ENCODE measurements at regions not wholly inside any gene's neighbourhood (a gene's known extent, or its start where the extent isn't known, plus 50 kb on each side); places are given as distances from the start of the nearest gene placed in this dataset.
"Not testable (repeated sequence)": the region's sequence is repeated elsewhere in the genome, so short reads cannot be mapped to it uniquely, and the experiment has no call there.

GRCh38 chr14:87253791-87254190, 739.2 kb downstream of the GALC start:
- H3K36me3 ChIP-seq; DNase-seq (ENCODE audit: low read depth in 1 of 2, low spot score in 2 of 2); H3K9me3 ChIP-seq (replicated peaks); H3K4me1 ChIP-seq (replicated peaks); H3K27ac ChIP-seq; H3K27me3 ChIP-seq (replicated peaks); H3K4me3 ChIP-seq: not testable (repeated sequence)

DNA sequence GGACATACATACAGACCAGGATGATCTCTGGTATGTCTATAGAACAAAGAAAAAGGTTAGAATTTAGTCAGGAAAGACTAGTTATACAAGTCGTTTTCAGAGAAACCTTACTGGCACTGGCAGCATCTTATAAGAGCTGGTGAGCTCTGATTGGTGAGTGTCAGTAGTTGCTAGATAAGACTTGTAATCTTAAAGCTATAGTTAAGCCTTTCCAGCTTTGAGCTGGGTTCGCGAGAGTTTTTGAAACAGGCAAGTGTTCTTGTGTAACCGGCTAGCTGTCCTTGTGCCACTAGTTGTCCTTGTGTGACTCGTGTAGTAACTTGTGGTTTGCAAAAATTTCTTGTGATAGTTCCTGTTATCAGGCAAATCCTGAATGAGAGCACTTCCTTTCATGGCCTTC, 740.9 kb downstream of the GALC start:
- Histone ChIP-seq H3K27ac (no peak overlapping the region), H3K9me3 (replicated peaks) (no peaks in the 10 kb centered on the region), H3K4me3 (no peak overlapping the region), H3K36me3 (no peaks in the 10 kb centered on the region), H3K4me1 (replicated peaks) (no peaks in the 10 kb centered on the region), H3K27me3 (replicated peaks) (no peaks in the 10 kb centered on the region)
- no peak for DNase-seq (ENCODE audit: low read depth in 1 of 2, low spot score in 2 of 2)

DNA sequence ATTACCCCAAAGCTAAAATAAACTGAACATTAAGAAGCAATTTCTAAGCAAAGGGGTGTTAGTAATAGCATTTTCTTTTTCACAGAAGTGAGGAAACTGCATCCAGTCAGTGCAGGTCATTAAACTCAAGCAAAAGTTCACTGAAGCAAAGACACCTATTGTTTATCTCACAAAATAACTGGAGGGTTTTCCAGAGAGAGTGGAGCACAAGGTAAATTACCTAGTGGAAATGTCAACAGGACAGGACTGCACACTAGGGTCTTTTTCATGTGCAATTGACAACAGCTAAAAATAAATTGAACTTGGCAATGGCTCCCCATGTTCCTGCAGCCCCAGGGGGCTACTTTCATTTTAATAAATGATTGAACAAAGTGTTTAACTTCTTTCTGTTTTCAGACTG, 742.0 kb downstream of the GALC start:
- Histone ChIP-seq H3K4me3 (no peak overlapping the region), H3K27ac (no peak overlapping the region), H3K27me3 (replicated peaks) (no peaks in the 10 kb centered on the region), H3K36me3 (no peaks in the 10 kb centered on the region), H3K4me1 (replicated peaks) (no peaks in the 10 kb centered on the region), H3K9me3 (replicated peaks) (no peaks in the 10 kb centered on the region)
- DNase-seq (ENCODE audit: low read depth in 1 of 2, low spot score in 2 of 2) = no peak

GRCh38 chr14:87241018-87241768, 751.8 kb downstream of the GALC start:
- Histone ChIP-seq H3K4me1 (replicated peaks) (no peaks in the 10 kb centered on the region), H3K4me3 (no peak overlapping the region), H3K9me3 (replicated peaks) (no peaks in the 10 kb centered on the region), H3K36me3 (no peaks in the 10 kb centered on the region), H3K27ac (no peak overlapping the region), H3K27me3 (replicated peaks) (no peaks in the 10 kb centered on the region)
- DNase-seq (ENCODE audit: low read depth in 1 of 2, low spot score in 2 of 2) = no peak

- not testable (repeated sequence) for H3K9me3 ChIP-seq (replicated peaks); DNase-seq (ENCODE audit: low read depth in 1 of 2, low spot score in 2 of 2); H3K4me1 ChIP-seq (replicated peaks); H3K27ac ChIP-seq; H3K36me3 ChIP-seq; H3K27me3 ChIP-seq (replicated peaks); H3K4me3 ChIP-seq
Measured at GRCh38 chr14:87240319-87240718, 752.7 kb downstream of the GALC start.

DNA sequence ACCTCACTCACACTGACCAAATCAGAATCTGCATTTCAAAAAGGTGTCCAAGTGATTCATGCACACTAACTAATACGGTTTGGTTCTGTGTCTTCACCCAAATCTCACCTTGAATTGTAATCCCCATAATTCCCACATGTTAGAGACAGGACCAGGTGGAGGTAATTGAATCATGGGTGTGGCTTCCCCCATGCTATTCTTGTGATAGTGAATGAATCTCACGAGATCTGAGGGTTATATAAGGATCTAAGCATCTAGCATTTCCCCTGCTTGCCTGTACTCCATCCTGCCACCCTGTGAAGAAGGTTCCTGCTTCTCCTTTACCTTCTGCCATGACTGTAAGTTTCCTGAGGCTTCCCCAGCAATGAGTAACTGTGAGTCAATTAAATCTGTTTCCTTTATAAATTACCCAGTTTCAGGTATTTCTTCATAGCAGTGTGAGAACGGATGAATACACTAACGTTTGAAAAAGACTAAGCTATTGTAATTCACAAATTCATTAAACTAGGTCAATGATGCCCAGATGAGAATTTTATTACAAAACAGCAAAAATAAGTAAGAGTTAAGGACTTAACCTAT, 759.1 kb downstream of the GALC start:
- DNase-seq (ENCODE audit: low read depth in 1 of 2, low spot score in 2 of 2) = no peak

GRCh38 chr14:87233266-87233665, 759.7 kb downstream of the GALC start:
- Histone ChIP-seq H3K36me3 (no peaks in the 10 kb centered on the region), H3K27me3 (replicated peaks) (no peaks in the 10 kb centered on the region)

More for the DNA sequence above, 759.1 kb downstream of the GALC start:
- Histone ChIP-seq H3K27me3 (replicated peaks) (no peaks in the 10 kb centered on the region), H3K4me3 (no peak overlapping the region), H3K9me3 (replicated peaks) (no peaks in the 10 kb centered on the region), H3K36me3 (no peaks in the 10 kb centered on the region), H3K4me1 (replicated peaks) (no peaks in the 10 kb centered on the region), H3K27ac (no peak overlapping the region)

DNA sequence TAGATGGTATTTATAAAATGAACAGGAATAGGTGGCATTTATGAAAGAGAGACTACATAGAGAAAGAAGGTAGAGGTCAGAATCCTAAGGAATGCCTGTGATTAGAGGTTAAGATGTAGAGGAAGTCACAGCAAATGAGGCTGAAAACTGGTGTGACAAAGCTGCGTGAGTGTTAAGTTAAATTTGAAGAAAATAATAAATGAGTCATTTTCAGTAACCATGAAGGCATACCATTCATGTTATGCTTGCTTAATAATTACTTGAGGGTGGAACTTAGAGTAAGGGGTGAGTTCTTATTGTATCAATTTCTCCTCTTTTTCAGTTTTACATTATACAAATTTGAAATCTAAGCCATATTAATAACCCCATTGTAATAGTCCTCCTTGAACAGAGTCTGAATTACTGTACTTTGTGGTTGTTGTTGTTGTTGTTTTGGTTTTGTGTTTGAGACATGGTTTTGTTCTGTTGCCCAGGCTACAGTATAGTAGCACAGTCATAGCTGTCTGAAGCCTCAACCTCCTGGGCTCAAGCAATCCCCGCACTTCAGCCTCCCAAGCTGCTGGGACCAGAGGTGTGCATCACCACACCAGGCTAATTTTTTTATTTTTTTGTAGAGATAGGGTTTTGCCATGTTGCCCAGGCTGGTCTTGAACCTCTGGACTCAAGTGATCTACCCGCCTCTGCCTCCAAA, 761.5 kb downstream of the GALC start:
- DNase-seq (ENCODE audit: low read depth in 1 of 2, low spot score in 2 of 2) = no peak
- Histone ChIP-seq H3K4me3 (no peak overlapping the region), H3K27ac (no peak overlapping the region), H3K4me1 (replicated peaks) (no peaks in the 10 kb centered on the region), H3K27me3 (replicated peaks) (no peaks in the 10 kb centered on the region), H3K36me3 (no peaks in the 10 kb centered on the region), H3K9me3 (replicated peaks) (no peaks in the 10 kb centered on the region)

More at GRCh38 chr14:87233266-87233665, 759.7 kb downstream of the GALC start:
- no peaks in the 10 kb centered on the region for H3K4me1 ChIP-seq (replicated peaks)
- no peak overlapping the region for H3K27ac ChIP-seq
- no peak overlapping the region for H3K4me3 ChIP-seq
- H3K9me3 ChIP-seq (replicated peaks) = no peaks in the 10 kb centered on the region
- no peak for DNase-seq (ENCODE audit: low read depth in 1 of 2, low spot score in 2 of 2)

- Histone ChIP-seq H3K4me1 (replicated peaks) (no peaks in the 10 kb centered on the region), H3K27me3 (replicated peaks) (no peaks in the 10 kb centered on the region), H3K27ac (no peak overlapping the region), H3K4me3 (no peak overlapping the region), H3K9me3 (replicated peaks) (no peaks in the 10 kb centered on the region), H3K36me3 (no peaks in the 10 kb centered on the region)
- no peak for DNase-seq (ENCODE audit: low read depth in 1 of 2, low spot score in 2 of 2)
Measured at GRCh38 chr14:87230726-87231125, 762.3 kb downstream of the GALC start.

- no peak overlapping the region for H3K4me3 ChIP-seq
- no peaks in the 10 kb centered on the region for H3K36me3 ChIP-seq
- no peaks in the 10 kb centered on the region for H3K27me3 ChIP-seq (replicated peaks)
- no peaks in the 10 kb centered on the region for H3K4me1 ChIP-seq (replicated peaks)
- H3K9me3 ChIP-seq (replicated peaks) = no peaks in the 10 kb centered on the region
- DNase-seq (ENCODE audit: low read depth in 1 of 2, low spot score in 2 of 2) = no peak
- no peak overlapping the region for H3K27ac ChIP-seq
Measured at GRCh38 chr14:87229131-87229530, 763.9 kb downstream of the GALC start.

DNA sequence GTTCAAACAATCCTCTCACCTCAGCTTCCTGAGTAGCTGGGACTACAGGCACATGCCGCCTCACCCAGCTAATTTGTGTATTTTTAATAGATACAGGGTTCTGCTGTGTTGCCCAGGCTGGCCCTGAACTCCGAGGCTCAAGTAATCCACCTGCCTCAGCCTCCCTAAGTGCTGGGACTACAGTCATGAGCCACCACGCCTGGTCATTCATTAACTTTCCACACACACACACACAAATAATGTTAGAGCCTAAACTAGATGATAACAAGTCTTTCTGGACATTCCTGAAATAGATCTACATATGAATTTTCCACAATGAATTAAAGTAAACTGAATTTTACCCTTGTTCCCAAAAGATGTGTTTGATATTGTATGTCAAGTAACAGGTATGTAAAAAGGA, 776.0 kb downstream of the GALC start:
- no peak for DNase-seq (ENCODE audit: low read depth in 1 of 2, low spot score in 2 of 2)
- no peak overlapping the region for H3K27ac ChIP-seq
- H3K9me3 ChIP-seq (replicated peaks) = no peaks in the 10 kb centered on the region
- H3K36me3 ChIP-seq = no peaks in the 10 kb centered on the region
- no peak overlapping the region for H3K4me3 ChIP-seq
- no peaks in the 10 kb centered on the region for H3K4me1 ChIP-seq (replicated peaks)
- H3K27me3 ChIP-seq (replicated peaks) = no peaks in the 10 kb centered on the region

- Histone ChIP-seq H3K4me1 (replicated peaks) (no peaks in the 10 kb centered on the region), H3K4me3 (no peak overlapping the region), H3K9me3 (replicated peaks) (no peaks in the 10 kb centered on the region), H3K36me3 (no peaks in the 10 kb centered on the region), H3K27ac (no peak overlapping the region), H3K27me3 (replicated peaks) (no peaks in the 10 kb centered on the region)
- DNase-seq (ENCODE audit: low read depth in 1 of 2, low spot score in 2 of 2) = no peak
Measured at GRCh38 chr14:87214558-87214957, 778.4 kb downstream of the GALC start.

DNA sequence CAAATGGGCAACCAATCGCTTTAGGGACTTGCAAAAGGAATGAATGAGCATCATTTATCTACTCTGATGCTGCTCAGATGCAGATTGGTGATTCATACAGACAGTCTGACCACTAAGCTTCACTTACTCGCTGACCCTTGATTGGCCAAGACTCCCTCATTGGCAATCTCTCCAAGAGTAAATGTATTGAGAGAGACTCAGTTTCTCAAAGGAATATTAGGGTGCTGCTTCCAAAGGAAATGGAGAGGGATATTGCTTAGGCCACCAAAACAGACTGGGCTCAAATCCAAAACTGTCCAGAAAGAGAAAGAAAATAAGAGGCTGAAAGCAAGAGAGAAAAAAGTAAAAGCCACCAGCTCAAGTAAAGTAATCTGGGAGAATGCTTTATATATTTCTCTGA, 785.2 kb downstream of the GALC start:
- Histone ChIP-seq H3K9me3 (replicated peaks) (no peaks in the 10 kb centered on the region; the same call in 1 of the 2 replicates), H3K27ac (no peak overlapping the region), H3K4me3 (no peak overlapping the region), H3K36me3 (no peaks in the 10 kb centered on the region), H3K27me3 (replicated peaks) (no peaks in the 10 kb centered on the region), H3K4me1 (replicated peaks) (no peaks in the 10 kb centered on the region)
- no peak for DNase-seq (ENCODE audit: low read depth in 1 of 2, low spot score in 2 of 2)

DNA sequence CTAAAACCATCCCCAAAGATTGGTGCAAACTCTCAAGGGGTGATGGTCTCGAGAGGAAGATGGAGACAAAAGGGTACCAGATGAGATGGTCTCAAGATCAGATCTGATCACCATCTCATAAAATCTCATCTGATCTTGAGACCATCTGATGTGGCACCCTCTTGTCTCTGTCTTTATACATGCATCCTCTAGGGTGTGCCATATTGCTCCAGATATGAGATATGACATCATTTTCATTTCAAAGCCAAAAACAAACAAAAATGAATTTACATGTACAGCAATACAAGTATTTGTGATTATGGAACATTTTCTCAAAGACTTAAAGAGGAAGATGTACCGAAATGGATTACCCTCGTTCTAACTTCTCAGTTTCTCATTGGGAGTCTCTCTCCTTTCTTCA, 787.2 kb downstream of the GALC start:
- Histone ChIP-seq H3K27me3 (replicated peaks) (no peaks in the 10 kb centered on the region), H3K4me3 (no peak overlapping the region), H3K36me3 (no peaks in the 10 kb centered on the region), H3K4me1 (replicated peaks) (no peaks in the 10 kb centered on the region), H3K27ac (no peak overlapping the region), H3K9me3 (replicated peaks) (peaks cover 2% of the 10 kb centered on the region; the same call in 1 of the 2 replicates)
- DNase-seq (ENCODE audit: low read depth in 1 of 2, low spot score in 2 of 2) = no peak
